Left ventricle myocardium inferior (tissue), 1 donor: ENCODE measurements at regions not wholly inside any gene's neighbourhood (a gene's known extent, or its start where the extent isn't known, plus 50 kb on each side); places are given as distances from the start of the nearest gene placed in this dataset.

Experiments used
- DNase-seq: peaks from one replicate; pipeline ENCODE4 v3.0.0-alpha.2; 2020
- H3K27ac ChIP-seq: fragments of 200-600 bp; replicated peaks from 2 replicates; pipeline ENCODE4 v1.8.0; 2021
- H3K27me3 ChIP-seq: fragments of 200-600 bp; 2 replicates; pipeline ENCODE4 v1.8.0; 2021; ENCODE audit warnings: low read depth
- H3K36me3 ChIP-seq: fragments of 200-600 bp; 2 replicates; pipeline ENCODE4 v1.8.0; 2021
- H3K4me1 ChIP-seq: fragments of 200-600 bp; 2 replicates; pipeline ENCODE4 v1.8.0; 2021
- H3K4me3 ChIP-seq: fragments of 200-600 bp; 2 replicates; pipeline ENCODE4 v1.8.0; 2021; ENCODE audit warnings: mild to moderate bottlenecking, moderate library complexity
- H3K9me3 ChIP-seq: fragments of 200-600 bp; replicated peaks from 2 replicates; pipeline ENCODE4 v1.8.0; 2021
- CTCF ChIP-seq: fragments of 200-600 bp; IDR thresholded peaks from 2 replicates; pipeline ENCODE4 v1.8.0; 2021; ENCODE audit warnings: antibody characterized with exemption, mild to moderate bottlenecking, borderline replicate concordance
- intact Hi-C: fragments of 100-400 bp; cut with micrococcal nuclease; formaldehyde crosslinking; loops from one replicate; pipeline ENCODE4 v1.11.0; 2022
- donor health status: DM: no; HTN: yes; CAD: no; lungs with severe emphysema.

- Histone ChIP-seq H3K4me3 (no peak overlapping the region), H3K4me1 (no peaks in the 10 kb centered on the region), H3K36me3 (no peaks in the 10 kb centered on the region), H3K27me3 (no peaks in the 10 kb centered on the region), H3K9me3 (peaks cover 6% of the 10 kb centered on the region), H3K27ac (no peak overlapping the region)
- no peak for TF ChIP-seq CTCF
- no peak for DNase-seq
- intact Hi-C loops: no loop called here
Observed at GRCh38 chr12:42933461-42934081, 344.0 kb upstream of the PRICKLE1 start.

GRCh38 chr12:42932936-42933335 lies 343.4 kb upstream of the PRICKLE1 start:
- Histone ChIP-seq H3K27ac (no peak overlapping the region), H3K4me1 (no peaks in the 10 kb centered on the region), H3K36me3 (no peaks in the 10 kb centered on the region), H3K4me3 (no peak overlapping the region), H3K27me3 (no peaks in the 10 kb centered on the region), H3K9me3 (no peaks in the 10 kb centered on the region)
- intact Hi-C loops: no loop called here
- no peak for DNase-seq
- no peak for TF ChIP-seq CTCF

- intact Hi-C loops: no loop called here
Observed at GRCh38 chr12:42926232-42926631, 336.7 kb upstream of the PRICKLE1 start.

GRCh38 chr12:42924482-42924881 lies 334.9 kb upstream of the PRICKLE1 start:
- no peak overlapping the region for H3K4me3 ChIP-seq
- intact Hi-C loops: no loop called here

More at GRCh38 chr12:42926232-42926631, 336.7 kb upstream of the PRICKLE1 start:
- Histone ChIP-seq H3K27ac (no peak overlapping the region), H3K36me3 (no peaks in the 10 kb centered on the region), H3K4me3 (no peak overlapping the region), H3K9me3 (no peaks in the 10 kb centered on the region), H3K4me1 (peaks cover 12% of the 10 kb centered on the region), H3K27me3 (no peaks in the 10 kb centered on the region)
- TF ChIP-seq CTCF: no peak
- no peak for DNase-seq

GRCh38 chr12:42923583-42923982 lies 334.0 kb upstream of the PRICKLE1 start:
- no peaks in the 10 kb centered on the region for H3K36me3 ChIP-seq
- no peaks in the 10 kb centered on the region for H3K27me3 ChIP-seq
- no peak overlapping the region for H3K27ac ChIP-seq
- no peaks in the 10 kb centered on the region for H3K9me3 ChIP-seq
- no peak overlapping the region for H3K4me3 ChIP-seq
- peaks cover 12% of the 10 kb centered on the region for H3K4me1 ChIP-seq
- intact Hi-C loops: no loop called here
- DNase-seq: no peak
- TF ChIP-seq CTCF: no peak

More at GRCh38 chr12:42924482-42924881, 334.9 kb upstream of the PRICKLE1 start:
- no peaks in the 10 kb centered on the region for H3K9me3 ChIP-seq
- TF ChIP-seq CTCF: no peak
- H3K36me3 ChIP-seq: no peaks in the 10 kb centered on the region
- H3K27ac ChIP-seq: no peak overlapping the region
- H3K27me3 ChIP-seq: no peaks in the 10 kb centered on the region
- H3K4me1 ChIP-seq: peaks cover 12% of the 10 kb centered on the region
- no peak for DNase-seq
